ENCODE measurements at regions not wholly inside any gene's neighbourhood (a gene's known extent, or its start where the extent isn't known, plus 50 kb on each side); places are given as distances from the start of the nearest gene placed in this dataset.
"Not testable (repeated sequence)": the region's sequence is repeated elsewhere in the genome, so short reads cannot be mapped to it uniquely, and the experiment has no call there.

DNA sequence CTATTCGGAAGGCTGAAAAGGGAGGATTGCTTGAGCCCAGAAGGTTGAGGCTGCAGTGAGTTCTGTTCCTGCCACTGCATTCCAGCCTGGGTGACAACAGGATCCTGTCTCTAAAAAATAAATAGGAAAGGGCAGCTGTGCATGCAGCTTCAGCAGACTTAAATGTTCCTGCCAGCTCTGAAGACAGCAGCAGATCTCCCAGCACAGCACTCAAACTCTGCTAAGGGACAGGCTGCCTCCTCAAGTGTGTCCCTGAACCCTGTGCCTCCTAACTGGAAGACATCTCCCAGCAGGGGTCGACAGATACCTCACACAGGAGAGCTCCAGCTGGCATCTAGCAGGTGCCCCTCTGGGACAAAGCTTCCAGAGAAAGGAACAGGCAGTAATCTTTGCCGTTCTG, 117.9 kb downstream of the CXCL12 start:
- peaks cover 14% of the 10 kb centered on the region for H3K9me3 Mint-ChIP-seq
- no peaks in the 10 kb centered on the region for H3K27me3 Mint-ChIP-seq (ENCODE audit: low read depth)
- H3K4me1 Mint-ChIP-seq (ENCODE audit: low read depth) = no peaks in the 10 kb centered on the region
- H3K27ac Mint-ChIP-seq = no peak overlapping the region
- H3K36me3 Mint-ChIP-seq (ENCODE audit: low read depth) = no peaks in the 10 kb centered on the region
- no peak overlapping the region for H3K4me3 Mint-ChIP-seq

GRCh38 chr10:44264244-44264643, 120.7 kb downstream of the CXCL12 start:
- H3K36me3 Mint-ChIP-seq (ENCODE audit: low read depth) = no peaks in the 10 kb centered on the region
- no peaks in the 10 kb centered on the region for H3K4me1 Mint-ChIP-seq (ENCODE audit: low read depth)
- no peak overlapping the region for H3K27ac Mint-ChIP-seq
- no peaks in the 10 kb centered on the region for H3K27me3 Mint-ChIP-seq (ENCODE audit: low read depth)
- H3K9me3 Mint-ChIP-seq = peaks cover 14% of the 10 kb centered on the region
- H3K4me3 Mint-ChIP-seq = no peak overlapping the region

DNA sequence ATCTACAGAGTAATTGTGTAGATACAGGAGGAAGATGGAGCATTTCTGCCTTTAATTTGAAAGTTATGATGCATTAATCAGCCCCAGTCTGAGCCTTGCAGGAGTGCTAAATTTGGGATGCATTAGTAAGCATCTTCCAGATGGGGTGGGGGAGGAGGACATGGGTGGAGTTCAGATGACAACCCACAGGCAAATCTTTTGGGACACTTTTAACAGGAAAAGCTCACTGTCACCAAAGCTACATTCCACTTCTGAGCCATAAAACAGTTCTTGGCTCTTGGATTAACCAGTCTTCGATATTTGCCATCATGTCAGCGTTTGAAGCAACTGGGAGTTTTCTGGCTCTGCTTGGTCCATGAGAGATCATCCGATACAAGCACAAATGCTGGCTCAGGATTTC, 121.1 kb downstream of the CXCL12 start:
- Mint-ChIP-seq H3K9me3 (peaks cover 14% of the 10 kb centered on the region), H3K27ac (no peak overlapping the region), H3K4me1 (ENCODE audit: low read depth) (no peaks in the 10 kb centered on the region)

GRCh38 chr10:44262551-44263251, 122.2 kb downstream of the CXCL12 start:
- Mint-ChIP-seq H3K4me1 (ENCODE audit: low read depth) (no peaks in the 10 kb centered on the region), H3K27ac (no peak overlapping the region), H3K4me3 (no peak overlapping the region), H3K9me3 (peaks cover 9% of the 10 kb centered on the region), H3K36me3 (ENCODE audit: low read depth) (no peaks in the 10 kb centered on the region), H3K27me3 (ENCODE audit: low read depth) (no peaks in the 10 kb centered on the region)

More for the DNA sequence above, 121.1 kb downstream of the CXCL12 start:
- Mint-ChIP-seq H3K4me3 (no peak overlapping the region), H3K36me3 (ENCODE audit: low read depth) (no peaks in the 10 kb centered on the region), H3K27me3 (ENCODE audit: low read depth) (no peaks in the 10 kb centered on the region)

DNA sequence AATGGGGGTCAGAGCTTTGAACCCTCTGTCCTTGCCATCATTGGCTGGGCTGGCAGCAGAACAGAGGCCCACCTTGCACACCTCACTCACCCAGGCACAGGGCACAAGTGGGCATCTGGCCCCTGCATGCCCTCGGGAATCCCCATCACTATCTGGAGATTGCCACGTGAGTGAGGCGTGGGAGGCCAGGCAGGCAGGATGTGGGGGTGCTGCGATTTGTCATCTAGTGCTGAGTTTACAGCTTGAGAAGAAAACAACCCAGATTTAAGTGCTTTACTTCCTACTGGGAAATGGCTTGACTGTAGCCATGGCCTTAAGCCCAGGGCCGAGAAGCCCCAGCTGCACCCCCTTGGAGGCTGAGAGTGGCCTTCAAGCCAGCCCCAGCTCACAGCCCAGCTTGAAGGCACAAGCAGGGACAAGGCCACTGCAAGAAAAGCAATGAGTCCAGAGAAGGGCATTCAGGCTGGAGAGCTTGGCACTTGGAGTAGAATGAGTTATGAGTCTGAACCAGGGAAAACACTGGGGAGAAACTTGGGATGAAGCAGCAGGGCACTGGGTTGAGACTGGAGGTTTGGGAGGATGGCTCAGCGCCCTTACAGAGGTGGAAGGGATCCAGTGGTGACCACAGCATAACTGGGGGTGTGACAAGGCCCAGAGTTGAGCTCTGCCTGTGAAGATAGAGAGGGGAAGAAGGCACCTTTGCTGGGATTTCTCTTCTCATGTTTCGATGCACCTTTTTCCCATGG, 123.0 kb downstream of the CXCL12 start:
- Mint-ChIP-seq H3K4me1 (ENCODE audit: low read depth) (no peaks in the 10 kb centered on the region), H3K4me3 (no peak overlapping the region), H3K9me3 (peaks cover 5% of the 10 kb centered on the region), H3K27ac (no peak overlapping the region), H3K27me3 (ENCODE audit: low read depth) (no peaks in the 10 kb centered on the region), H3K36me3 (ENCODE audit: low read depth) (no peaks in the 10 kb centered on the region)

- no peak overlapping the region for H3K27ac Mint-ChIP-seq
- H3K27me3 Mint-ChIP-seq (ENCODE audit: low read depth) = no peaks in the 10 kb centered on the region
- no peaks in the 10 kb centered on the region for H3K36me3 Mint-ChIP-seq (ENCODE audit: low read depth)
- peaks cover 5% of the 10 kb centered on the region for H3K9me3 Mint-ChIP-seq
- H3K4me1 Mint-ChIP-seq (ENCODE audit: low read depth) = no peaks in the 10 kb centered on the region
- no peak overlapping the region for H3K4me3 Mint-ChIP-seq
Measured at GRCh38 chr10:44261296-44261695, 123.6 kb downstream of the CXCL12 start.

- Mint-ChIP-seq H3K36me3 (ENCODE audit: low read depth) (no peaks in the 10 kb centered on the region), H3K27ac (no peak overlapping the region), H3K27me3 (ENCODE audit: low read depth) (no peaks in the 10 kb centered on the region), H3K9me3 (peaks cover 5% of the 10 kb centered on the region), H3K4me3 (no peak overlapping the region), H3K4me1 (ENCODE audit: low read depth) (no peaks in the 10 kb centered on the region)
Measured at GRCh38 chr10:44260286-44260928, 124.5 kb downstream of the CXCL12 start.

DNA sequence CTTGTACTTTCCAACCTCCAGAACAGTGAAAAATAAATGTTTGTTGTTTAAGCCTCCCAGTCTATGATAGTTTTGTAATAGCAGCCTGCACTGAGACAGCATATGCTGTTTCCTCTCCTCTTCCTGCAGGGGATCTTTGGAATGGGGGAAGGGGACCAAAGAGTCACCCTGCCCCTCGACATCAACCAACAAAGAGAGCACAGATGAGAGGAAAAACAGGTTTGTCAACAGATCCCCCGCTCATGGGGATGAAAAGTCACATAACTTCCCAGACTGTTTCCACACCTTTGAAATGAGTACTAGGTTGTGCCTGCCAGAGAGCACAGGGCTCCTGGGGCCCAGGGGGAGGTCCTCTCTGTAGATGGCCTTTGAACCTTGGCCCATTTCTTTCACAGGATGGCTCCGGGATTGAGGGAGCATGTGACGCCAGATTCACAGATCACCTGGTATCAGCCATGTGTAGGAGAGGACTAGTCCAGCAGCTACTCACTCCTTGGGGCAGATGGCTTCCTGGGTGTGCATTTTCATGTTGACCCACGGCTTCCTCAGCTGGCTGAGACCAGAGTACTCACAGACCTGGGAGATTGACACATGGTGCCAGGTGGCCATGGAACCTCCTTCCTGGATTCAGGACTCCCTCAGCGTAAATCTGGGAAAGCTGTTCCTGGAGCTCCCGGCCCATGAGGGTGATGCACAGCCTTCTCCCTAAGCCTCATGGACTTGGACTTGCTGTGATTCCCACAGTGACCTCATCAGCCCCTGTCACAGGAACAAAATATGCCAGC, 125.6 kb downstream of the CXCL12 start:
- no peak overlapping the region for H3K4me3 Mint-ChIP-seq
- peaks cover 3% of the 10 kb centered on the region for H3K9me3 Mint-ChIP-seq
- H3K27ac Mint-ChIP-seq = no peak overlapping the region
- no peaks in the 10 kb centered on the region for H3K27me3 Mint-ChIP-seq (ENCODE audit: low read depth)
- H3K4me1 Mint-ChIP-seq (ENCODE audit: low read depth) = no peaks in the 10 kb centered on the region
- H3K36me3 Mint-ChIP-seq (ENCODE audit: low read depth) = no peaks in the 10 kb centered on the region

- Mint-ChIP-seq H3K4me1 (ENCODE audit: low read depth) (no peaks in the 10 kb centered on the region), H3K36me3 (ENCODE audit: low read depth) (no peaks in the 10 kb centered on the region), H3K27me3 (ENCODE audit: low read depth) (no peaks in the 10 kb centered on the region), H3K9me3 (no peaks in the 10 kb centered on the region), H3K4me3 (no peak overlapping the region), H3K27ac (no peak overlapping the region)
Measured at GRCh38 chr10:44258460-44259089, 126.3 kb downstream of the CXCL12 start.

GRCh38 chr10:44258019-44258418, 126.9 kb downstream of the CXCL12 start:
- Mint-ChIP-seq H3K27me3 (ENCODE audit: low read depth) (no peaks in the 10 kb centered on the region), H3K36me3 (ENCODE audit: low read depth) (no peaks in the 10 kb centered on the region), H3K27ac (no peak overlapping the region)

DNA sequence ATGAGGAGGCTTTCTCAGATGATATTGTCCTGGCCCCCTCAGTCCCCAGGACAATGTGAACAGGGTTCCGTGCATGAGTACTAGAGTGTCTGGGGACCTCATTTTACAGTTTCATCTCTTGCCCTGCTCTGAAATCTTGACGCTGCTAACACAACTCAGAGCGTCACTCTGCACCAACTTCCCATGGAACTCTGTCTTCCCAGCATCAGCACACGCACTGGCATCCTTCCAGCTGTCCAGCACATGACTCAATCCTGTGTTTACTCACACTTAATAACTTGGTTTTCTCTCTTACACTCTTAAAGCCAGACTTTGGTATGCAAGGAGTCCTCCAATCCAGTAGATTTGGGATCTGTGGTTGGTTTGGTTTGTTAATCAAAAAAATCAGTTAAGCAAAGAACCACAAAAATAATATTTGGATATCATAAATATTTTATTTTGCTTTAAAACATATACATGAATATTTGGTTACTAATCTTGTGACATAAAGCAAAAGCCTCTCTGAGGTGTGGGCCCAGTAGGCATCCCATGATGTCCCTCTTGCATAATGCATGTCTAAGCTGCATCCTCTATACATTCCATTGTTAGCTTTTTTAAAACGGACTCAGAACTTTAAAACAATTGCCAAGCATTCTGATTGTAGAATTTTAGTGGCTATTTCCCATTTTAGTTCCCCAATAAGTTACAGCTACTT, 131.0 kb downstream of the CXCL12 start:
- Mint-ChIP-seq H3K4me3 (no peak overlapping the region), H3K27ac (no peak overlapping the region), H3K36me3 (ENCODE audit: low read depth) (no peaks in the 10 kb centered on the region), H3K4me1 (ENCODE audit: low read depth) (no peaks in the 10 kb centered on the region), H3K27me3 (ENCODE audit: low read depth) (no peaks in the 10 kb centered on the region), H3K9me3 (no peaks in the 10 kb centered on the region)

More at GRCh38 chr10:44258019-44258418, 126.9 kb downstream of the CXCL12 start:
- no peak overlapping the region for H3K4me3 Mint-ChIP-seq
- H3K4me1 Mint-ChIP-seq (ENCODE audit: low read depth) = no peaks in the 10 kb centered on the region
- no peaks in the 10 kb centered on the region for H3K9me3 Mint-ChIP-seq

GRCh38 chr10:44252631-44253030, 132.3 kb downstream of the CXCL12 start:
- not testable (repeated sequence) for H3K9me3 Mint-ChIP-seq; H3K27ac Mint-ChIP-seq; H3K4me3 Mint-ChIP-seq; H3K36me3 Mint-ChIP-seq (ENCODE audit: low read depth); H3K27me3 Mint-ChIP-seq (ENCODE audit: low read depth); H3K4me1 Mint-ChIP-seq (ENCODE audit: low read depth)

- not testable (repeated sequence) for H3K36me3 Mint-ChIP-seq (ENCODE audit: low read depth)
Measured at GRCh38 chr10:44249933-44250332, 135.0 kb downstream of the CXCL12 start.

GRCh38 chr10:44249490-44249889, 135.4 kb downstream of the CXCL12 start:
- Mint-ChIP-seq H3K9me3 (no peaks in the 10 kb centered on the region), H3K4me3 (no peak overlapping the region), H3K27ac (no peak overlapping the region), H3K36me3 (ENCODE audit: low read depth) (no peaks in the 10 kb centered on the region), H3K27me3 (ENCODE audit: low read depth) (no peaks in the 10 kb centered on the region), H3K4me1 (ENCODE audit: low read depth) (no peaks in the 10 kb centered on the region)

More at GRCh38 chr10:44249933-44250332, 135.0 kb downstream of the CXCL12 start:
- not testable (repeated sequence) for H3K27ac Mint-ChIP-seq; H3K27me3 Mint-ChIP-seq (ENCODE audit: low read depth); H3K9me3 Mint-ChIP-seq; H3K4me1 Mint-ChIP-seq (ENCODE audit: low read depth); H3K4me3 Mint-ChIP-seq
